Nucleus accumbens (tissue), 56 donors: ENCODE measurements at regions not wholly inside any gene's neighbourhood (a gene's known extent, or its start where the extent isn't known, plus 50 kb on each side); places are given as distances from the start of the nearest gene placed in this dataset.

Experiments
- DNase-seq, 56 donors: peaks; one replicate each; lab custom pipeline; 2025; lab: John Stamatoyannopoulos, UW

GRCh38 chr17:11082559-11082958, 158.5 kb upstream of the SHISA6 start:
- DNase-seq = no peak

GRCh38 chr17:11081342-11081741, 159.7 kb upstream of the SHISA6 start:
- DNase-seq = no peak

- no peak for DNase-seq
Observed at GRCh38 chr17:11077673-11078072, 163.3 kb upstream of the SHISA6 start.

GRCh38 chr17:11074451-11074850, 166.6 kb upstream of the SHISA6 start:
- no peak for DNase-seq

GRCh38 chr17:11056926-11057325, 184.1 kb upstream of the SHISA6 start:
- DNase-seq = no peak

- DNase-seq = no peak
Observed at GRCh38 chr17:11053846-11054245, 187.2 kb upstream of the SHISA6 start.

- no peak for DNase-seq
Observed at GRCh38 chr17:11049539-11049938, 191.5 kb upstream of the SHISA6 start.

GRCh38 chr17:11047228-11047627, 193.8 kb upstream of the SHISA6 start:
- DNase-seq = no peak

- DNase-seq = no peak
Observed at GRCh38 chr17:11039342-11039741, 201.5 kb upstream of the PIRT start.

- no peak for DNase-seq
Observed at GRCh38 chr17:11035681-11036080, 197.8 kb upstream of the PIRT start.

GRCh38 chr17:11031787-11032186, 193.9 kb upstream of the PIRT start:
- DNase-seq = no peak

- DNase-seq = no peak
Observed at GRCh38 chr17:11029791-11030190, 191.9 kb upstream of the PIRT start.

GRCh38 chr17:11028349-11028748, 190.5 kb upstream of the PIRT start:
- DNase-seq = peak in 2 of 56 donors; percentile 4 to 10

GRCh38 chr17:11026903-11027302, 189.0 kb upstream of the PIRT start:
- peak in 7 of 56 donors; percentile 3 to 34 (median 23) for DNase-seq

GRCh38 chr17:11023639-11024479, 186.0 kb upstream of the PIRT start:
- no peak for DNase-seq

- no peak for DNase-seq
Observed at GRCh38 chr17:11006530-11006929, 168.6 kb upstream of the PIRT start.

- no peak for DNase-seq
Observed at GRCh38 chr17:11005940-11006339, 168.1 kb upstream of the PIRT start.

- DNase-seq = no peak
Observed at GRCh38 chr17:11002417-11002816, 164.5 kb upstream of the PIRT start.

GRCh38 chr17:11001651-11002050, 163.8 kb upstream of the PIRT start:
- no peak for DNase-seq

- DNase-seq = no peak
Observed at GRCh38 chr17:10999484-10999883, 161.6 kb upstream of the PIRT start.

- DNase-seq = no peak
Observed at GRCh38 chr17:10993126-10993525, 155.2 kb upstream of the PIRT start.

GRCh38 chr17:10992106-10992880, 154.4 kb upstream of the PIRT start:
- DNase-seq = no peak
